ENCODE measurements at regions not wholly inside any gene's neighbourhood (a gene's known extent, or its start where the extent isn't known, plus 50 kb on each side); places are given as distances from the start of the nearest gene placed in this dataset.
"Not testable (repeated sequence)": the region's sequence is repeated elsewhere in the genome, so short reads cannot be mapped to it uniquely, and the experiment has no call there.

DNA sequence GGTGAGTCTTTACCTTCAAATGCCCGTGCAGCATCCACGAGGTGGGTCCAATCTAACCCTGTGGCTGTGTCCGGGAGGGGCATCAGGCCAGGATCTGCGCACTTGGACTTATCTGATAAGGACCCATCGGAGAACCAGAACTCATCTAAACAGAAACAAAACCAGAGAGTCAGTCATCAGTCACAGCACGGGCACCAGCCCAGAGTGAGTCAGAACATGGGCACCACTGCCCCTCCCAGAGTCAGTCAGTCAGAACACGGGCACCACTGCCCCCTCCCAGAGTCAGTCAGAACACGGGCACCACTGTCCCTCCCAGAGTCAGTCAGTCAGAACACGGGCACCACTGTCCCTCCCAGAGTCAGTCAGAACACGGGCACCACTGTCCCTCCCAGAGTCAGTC lies 214.5 kb downstream of the SIPA1L2 start:
- DNase-seq (ENCODE audit: low spot score) = not testable (repeated sequence)

DNA sequence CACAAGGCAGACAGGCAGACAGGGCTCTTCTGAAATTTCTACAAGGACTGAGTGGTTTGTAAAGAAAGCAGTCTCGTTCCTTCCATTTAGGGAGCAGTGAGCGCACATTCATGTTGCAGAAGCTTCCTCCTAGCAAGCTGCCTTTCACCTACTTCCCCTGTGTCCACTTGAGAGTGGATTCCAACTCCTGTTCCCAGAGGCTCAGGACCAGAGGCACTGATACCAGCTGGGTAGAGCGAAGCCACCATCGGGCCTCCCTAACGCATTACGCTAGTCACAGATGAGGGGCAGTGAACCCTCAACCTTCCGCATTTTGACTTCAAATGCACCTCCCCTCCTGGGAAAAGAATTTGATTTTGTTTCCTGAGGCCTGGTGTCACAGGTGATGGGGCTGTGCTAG lies 215.8 kb downstream of the SIPA1L2 start:
- no peak for DNase-seq (ENCODE audit: low spot score)

DNA sequence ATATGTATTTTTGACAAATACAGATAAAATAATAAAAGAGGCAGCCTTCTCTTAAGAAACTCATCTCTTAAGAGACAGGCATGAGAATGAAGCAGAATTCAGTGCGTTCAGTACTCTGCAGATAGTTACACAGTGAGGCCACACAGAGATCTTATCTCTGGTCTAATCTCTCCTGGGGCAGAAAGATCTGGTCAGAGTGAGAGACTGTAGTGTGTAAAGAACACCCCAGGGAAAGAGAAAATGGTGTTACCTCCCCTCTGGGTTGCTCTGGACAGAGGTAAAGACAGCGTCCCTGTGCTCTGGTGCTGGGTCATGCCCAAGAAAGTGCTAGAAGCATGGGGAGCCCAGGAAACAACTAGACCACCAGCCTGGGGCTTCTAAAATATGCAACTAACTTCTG lies 216.3 kb downstream of the SIPA1L2 start:
- no peak for DNase-seq (ENCODE audit: low spot score)

DNA sequence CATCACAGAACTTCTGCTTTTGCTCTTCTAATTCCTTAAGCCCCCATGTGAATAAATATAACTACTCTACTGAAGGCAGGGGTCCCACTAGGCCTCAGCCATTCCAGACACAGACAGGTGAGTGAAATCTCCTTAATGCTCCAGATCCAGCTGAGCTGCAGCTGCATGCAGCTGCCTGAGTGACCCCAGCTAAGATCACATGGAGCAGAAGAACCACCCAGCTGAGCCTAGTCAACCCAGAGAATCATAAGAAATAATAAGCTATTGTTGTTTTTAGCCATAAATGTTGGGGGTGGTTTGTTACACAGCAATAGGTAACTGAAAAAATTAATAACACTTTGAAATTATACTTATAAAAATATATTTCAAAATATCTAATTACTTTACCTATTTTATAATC lies 220.3 kb downstream of the SIPA1L2 start:
- no peak for DNase-seq (ENCODE audit: low spot score)

DNA sequence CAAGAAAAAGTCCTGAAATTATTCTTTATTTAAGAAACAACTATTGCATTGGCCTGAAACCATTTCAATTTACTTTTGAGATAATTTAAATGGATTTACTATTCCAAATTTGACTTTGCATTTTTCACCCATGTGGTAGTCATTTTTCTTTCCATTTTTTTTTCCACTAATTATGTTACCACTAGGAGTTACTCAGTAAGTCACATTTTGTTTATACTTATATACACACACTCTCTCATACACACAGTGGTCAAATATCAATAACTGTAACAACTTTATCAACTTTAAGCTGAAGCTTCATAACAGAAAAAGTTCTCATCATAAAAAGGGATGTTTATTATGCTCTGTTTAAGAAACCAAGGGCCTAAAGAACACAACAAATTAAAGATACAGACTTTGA lies 222.8 kb downstream of the SIPA1L2 start:
- no peak for DNase-seq (ENCODE audit: low spot score)

DNA sequence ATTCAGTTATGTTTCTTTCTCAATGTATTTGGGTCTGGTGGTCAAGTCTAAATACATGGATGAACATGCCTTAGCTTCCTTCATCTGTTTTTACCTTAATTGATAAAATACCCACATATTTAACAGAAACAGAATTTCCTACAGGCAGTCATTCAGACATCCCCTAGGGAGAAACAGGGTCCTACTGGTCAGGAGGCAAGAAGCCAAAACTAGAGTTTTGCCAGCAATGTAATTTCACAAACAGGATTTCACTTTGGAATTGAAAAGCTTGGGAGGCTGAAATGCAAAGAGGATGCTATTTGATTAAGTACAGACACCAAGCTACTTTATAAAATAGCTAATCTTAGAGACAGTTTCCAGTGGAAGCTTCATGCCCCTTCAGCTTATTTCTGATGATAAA lies 224.2 kb downstream of the SIPA1L2 start:
- no peak for DNase-seq (ENCODE audit: low spot score)

DNA sequence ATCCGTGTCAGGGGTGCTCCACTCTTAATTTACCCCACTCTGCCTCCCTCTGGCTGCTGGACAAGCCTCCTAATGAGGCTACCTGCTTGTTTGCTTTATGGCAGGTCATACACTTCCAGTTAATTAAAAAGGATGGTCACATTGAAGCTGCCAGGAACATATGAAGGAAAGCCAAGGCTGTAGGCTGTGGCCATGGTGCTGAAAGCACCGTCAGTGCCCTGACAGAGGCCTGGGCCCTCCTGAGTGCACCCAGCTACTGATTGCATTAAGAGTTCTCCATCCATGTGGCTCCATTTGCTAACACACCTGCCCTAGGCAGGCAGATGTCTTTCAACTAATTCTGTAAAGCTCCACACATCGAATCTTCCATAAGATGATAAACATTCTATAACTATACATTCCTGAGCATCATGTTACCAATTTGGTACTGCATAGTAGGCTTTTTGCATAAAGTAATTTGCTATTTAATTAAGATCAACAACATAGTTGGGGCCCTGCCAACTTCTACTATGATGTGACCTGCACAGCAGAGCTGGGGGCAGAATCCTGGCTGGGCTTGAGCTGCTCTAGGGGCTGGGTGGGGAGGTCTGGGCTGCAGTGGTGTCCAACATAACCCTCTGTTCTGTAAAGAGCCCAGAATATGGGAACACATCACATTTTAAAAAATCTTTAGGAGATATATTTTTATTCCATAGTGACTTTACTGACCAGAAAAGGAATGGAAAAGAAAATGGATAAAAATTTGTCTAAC lies 224.8 kb downstream of the SIPA1L2 start:
- DNase-seq (ENCODE audit: low spot score) = no peak

DNA sequence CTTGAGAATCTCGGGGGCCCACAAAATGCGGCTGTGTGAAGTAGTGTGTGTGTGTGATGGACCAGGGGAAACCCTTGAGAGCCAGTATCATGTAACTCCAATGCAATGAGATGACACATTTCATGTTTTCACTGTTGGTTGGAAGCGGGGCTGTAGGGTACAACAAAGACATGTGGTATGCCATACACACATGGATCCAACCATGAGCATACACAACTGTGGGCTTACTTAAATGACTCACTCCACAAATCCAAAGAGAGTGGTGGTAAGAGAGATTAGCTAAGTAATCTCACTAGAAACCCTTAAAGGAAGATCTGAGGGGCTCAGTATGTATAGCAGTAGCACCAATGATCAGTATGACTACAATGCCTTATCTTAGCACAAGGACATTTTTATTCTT lies 225.7 kb downstream of the SIPA1L2 start:
- DNase-seq (ENCODE audit: low spot score) = no peak

DNA sequence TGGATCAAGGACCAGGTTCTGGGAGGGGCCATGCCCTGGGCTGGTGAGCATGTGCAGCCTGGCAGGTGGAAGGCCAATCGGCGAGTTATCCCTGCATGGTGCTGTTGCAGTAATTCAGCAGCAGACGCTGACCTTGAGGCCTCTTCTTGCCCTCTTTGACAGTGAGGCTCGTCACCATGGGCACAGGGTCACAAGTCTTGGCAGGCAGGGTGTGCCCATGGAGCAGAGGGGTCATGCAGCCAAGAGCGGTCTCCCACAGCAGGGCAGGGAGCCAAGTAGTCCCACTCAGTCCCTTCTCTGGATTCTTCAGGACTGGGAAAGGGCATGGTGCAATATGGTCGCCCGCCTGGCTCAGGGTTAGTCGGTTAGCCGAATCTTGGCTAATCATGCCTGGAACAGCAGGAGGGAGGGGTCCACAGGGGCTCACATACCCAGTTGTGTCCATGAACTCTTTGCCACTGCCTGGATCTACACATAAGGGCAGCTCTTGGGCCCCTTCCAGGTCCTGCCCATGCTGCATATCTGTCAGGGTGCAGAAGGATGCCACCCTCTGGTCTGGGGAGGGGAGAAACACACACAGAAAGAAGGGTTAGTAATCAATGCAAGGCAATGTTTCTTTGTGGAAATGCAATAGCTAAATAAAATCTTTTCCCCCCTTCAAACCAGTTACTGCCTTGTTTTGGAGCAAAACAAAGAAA lies 226.8 kb downstream of the SIPA1L2 start:
- no peak for DNase-seq (ENCODE audit: low spot score)

DNA sequence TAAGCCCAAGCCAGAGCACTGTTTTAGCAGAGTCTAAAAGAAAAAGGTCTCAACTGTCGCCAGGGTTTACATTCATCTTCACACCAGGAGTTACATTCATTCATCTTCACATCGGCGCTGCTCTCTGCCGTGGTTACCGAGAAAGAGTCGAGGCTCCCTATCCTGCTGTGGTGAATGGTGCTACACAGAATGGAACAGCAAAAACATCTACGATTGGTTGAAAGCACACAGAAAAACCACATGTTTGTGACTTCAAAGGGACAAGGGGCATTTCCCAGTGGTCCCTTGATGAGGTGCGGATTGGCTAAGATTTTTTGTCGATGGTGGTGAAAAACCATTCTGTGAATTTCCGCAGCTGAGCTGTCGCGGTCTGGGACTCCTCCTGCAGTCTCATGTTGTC lies 231.1 kb downstream of the SIPA1L2 start:
- DNase-seq (ENCODE audit: low spot score) = no peak

DNA sequence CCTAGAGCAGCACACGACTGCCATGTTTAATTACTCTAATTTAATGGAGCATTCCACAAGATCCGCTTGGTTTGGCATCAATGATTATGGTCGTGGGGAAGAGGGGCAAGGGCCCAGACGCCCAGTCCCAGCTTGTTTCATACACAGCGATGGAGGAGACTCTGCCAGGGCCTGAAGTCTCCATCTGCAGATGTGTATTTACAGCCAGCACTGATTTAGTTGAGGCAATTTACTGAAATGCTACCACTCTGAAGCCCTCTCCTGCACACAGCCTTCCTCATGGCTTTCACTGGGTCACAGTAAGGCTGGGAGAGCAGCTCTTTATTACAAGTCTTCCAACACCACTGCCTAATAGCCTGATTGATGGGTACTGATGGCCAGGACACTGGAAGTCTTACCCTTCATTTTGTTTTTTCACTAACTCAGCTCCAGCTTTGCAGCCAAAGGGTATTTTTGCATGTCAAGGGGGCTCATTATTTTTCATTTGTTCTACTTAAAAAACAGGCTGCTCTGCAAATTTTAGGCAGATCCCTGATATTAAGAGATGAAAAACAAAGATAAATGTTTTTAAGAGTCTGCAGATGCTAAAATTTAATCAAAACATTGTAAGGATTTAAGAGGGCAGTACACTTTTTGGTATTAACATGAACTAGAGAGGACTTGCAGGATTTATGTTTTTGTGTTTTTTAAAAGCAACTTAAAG lies 236.3 kb downstream of the SIPA1L2 start:
- no peak for DNase-seq (ENCODE audit: low spot score)

DNA sequence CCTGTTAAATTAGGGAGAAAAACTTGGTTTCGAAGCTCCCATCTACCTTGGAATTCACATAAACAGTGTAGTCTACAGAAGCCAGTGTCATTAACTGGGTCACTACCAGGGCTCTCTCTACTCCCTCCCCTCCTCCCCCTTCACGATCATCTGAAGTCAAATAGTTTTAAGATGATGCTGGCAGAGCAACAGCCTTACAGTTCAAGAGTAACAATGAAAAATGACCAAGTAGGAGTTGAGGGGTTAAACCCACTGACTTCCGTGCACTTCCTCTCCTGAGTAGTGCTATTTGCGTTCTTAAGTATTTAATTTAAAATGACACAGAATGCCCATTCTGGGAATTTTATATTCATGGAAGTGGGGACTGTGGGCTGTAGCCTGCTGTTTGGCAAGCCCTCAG lies 236.9 kb downstream of the SIPA1L2 start:
- no peak for DNase-seq (ENCODE audit: low spot score)

DNA sequence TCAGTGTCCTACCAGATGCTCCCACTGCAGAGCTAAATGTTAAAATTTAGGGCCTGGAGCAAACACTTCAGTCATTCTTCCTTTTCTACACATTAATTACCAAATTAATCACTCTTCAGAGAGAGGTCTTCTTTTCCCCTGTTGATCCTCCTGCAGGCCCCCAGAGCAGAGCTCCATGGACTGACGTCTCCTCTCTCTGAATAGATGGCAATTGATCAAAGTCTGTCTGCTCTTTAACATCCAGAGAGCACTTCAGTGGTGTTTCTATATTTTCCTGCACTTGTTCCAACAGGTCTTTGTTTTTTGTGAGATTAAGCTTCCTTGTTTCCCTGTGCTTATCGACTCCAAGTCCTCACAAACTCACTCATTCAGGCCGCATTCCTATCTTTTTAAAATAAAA lies 239.3 kb downstream of the SIPA1L2 start:
- no peak for DNase-seq (ENCODE audit: low spot score)

DNA sequence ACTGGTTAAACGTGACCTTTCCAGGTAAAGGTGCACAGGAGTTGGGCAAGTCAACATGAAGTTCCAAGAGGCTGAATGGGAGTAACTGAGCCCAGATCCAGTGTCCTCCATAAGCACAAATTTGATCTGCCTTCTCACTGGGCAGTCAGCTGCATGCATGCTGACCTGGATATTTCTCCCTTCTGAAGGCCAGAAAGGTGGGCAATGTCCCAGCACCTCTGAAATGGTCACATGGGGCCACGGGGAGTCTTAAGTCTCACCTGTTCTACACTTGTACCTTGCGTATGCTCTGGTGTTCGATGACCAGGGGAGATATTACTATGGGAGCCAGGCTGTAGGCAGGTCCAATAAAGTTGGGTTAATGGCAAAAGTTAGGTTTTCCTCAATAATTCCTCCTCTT lies 240.2 kb downstream of the SIPA1L2 start:
- no peak for DNase-seq (ENCODE audit: low spot score)

DNA sequence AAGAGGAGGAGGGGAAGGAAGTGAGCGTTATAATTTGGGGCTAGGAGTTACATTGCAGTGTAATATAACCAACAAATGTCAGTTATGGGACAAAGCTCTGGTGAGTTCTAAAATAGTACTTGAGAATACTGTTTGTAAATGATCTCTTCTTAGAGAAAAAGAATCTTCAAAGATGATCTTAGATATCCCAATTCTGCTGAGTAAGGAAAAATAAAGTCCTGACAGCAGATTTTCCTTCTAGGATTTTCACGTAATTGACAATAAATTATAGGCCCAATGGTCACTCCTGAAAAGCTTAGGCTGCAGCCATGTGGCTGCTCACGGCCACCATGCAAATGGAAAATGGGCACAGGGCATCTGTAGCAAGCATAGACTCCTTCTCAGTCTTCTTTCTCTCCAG lies 241.6 kb downstream of the SIPA1L2 start:
- no peak for DNase-seq (ENCODE audit: low spot score)

DNA sequence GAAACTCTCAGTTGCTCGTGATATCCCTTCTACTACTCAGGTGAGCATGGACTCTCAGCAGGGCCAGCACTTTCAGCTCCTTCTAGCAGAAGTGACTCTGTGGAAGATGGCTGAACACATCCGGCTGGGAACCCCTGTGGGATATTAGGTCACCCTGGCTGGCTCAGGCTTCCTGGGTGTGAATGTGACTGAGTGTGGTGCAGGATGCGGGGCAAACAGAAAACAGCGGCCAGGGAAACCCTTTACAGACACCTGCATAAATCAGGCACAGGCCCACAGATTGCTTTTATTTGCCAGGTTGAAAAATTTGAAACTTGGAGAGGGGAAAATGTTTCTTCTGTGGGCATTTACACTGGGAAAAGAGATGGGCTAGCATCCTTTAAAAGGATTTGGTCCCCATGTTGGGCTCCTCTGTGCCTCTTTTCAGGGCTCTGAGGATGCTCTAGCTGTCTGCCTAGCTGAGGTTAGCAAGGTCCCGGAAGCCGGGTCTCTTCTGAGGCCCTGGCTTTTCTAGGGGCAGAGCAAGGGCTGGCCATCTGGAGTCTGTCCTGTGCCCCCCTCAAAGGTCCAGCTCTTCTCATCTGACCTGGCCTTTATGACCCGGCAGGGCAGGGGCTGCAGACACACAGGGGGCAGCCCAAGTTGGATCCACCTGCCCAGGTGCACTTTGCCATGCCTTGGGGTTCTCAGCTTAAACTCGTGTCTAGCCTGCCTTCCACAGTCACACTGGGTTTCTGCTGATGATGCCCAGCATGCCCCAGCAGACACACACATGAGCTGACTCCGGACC lies 243.0 kb downstream of the SIPA1L2 start:
- DNase-seq (ENCODE audit: low spot score) = no peak

DNA sequence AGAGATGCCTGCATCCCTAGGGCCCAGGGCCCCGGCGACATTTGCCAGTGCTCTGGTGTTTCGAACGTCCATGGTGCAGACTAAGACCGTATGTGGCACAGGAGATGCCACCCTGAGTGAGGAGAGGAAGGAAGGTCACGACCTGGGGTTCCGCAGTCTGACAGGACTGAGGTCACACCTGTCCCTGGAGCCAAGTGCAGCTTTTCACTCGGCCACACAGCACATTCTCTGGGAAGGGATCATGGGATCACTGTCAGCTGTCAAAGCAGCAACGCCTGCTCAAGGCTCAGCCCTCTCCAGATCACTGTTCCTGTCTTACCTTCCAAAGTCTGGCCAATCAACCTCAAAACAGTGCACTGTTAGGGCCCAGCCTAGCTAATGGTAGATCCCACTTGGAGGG lies 243.6 kb downstream of the SIPA1L2 start:
- no peak for DNase-seq (ENCODE audit: low spot score)

DNA sequence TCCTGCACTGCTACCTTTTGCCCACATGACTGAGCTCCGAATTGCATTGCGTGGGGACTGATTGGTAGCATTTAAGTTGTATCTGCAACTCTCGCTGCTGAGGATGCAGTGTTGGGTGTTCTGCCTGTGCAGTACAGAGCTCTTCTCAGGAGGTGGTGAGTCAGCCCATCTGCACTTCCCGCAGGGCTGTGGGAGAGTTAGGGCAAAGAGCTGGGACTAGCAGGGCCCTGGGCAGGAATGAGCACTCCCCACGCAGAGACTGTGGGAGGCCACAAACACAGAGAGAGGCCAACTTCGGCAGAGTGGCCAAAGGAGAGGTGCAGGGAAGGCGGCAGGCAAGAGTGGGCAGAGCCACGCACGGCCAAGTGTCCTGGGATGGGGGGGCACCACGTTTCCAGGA lies 244.7 kb downstream of the SIPA1L2 start:
- no peak for DNase-seq (ENCODE audit: low spot score)

DNA sequence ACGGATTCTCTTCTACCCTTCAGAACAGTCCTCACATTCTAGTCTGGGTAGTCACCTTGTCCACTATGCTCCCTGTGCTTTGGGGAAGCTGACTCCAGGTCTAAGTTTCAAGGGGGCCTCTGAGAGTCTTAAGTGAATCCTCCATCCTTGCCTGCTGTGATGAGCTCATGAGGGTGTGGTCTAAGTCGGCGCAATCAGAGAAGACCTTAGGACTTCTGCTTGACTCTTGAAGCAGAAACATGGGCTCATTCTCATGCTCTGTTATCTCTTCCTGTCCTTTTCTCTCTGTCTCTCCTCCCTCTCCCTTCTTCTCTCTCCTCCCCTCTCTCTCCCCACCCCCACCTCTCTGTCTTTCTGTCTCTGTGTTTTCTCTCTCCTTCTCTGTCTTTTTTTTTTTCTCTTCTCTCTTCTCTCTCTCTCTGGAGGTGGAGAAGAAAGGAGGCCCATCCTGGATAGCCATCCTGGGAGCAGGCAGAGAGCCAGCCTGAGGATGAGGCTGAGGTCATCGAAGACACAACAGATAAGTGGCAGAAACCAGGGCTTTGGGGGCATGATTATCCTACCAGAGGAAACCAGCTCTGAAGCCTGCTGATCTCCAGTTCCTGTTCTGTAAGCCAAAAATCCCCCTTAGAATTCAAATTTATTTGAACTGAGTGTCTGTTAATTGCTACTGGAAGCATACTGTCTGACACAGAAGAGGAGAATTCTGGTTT lies 245.6 kb downstream of the SIPA1L2 start:
- no peak for DNase-seq (ENCODE audit: low spot score)

DNA sequence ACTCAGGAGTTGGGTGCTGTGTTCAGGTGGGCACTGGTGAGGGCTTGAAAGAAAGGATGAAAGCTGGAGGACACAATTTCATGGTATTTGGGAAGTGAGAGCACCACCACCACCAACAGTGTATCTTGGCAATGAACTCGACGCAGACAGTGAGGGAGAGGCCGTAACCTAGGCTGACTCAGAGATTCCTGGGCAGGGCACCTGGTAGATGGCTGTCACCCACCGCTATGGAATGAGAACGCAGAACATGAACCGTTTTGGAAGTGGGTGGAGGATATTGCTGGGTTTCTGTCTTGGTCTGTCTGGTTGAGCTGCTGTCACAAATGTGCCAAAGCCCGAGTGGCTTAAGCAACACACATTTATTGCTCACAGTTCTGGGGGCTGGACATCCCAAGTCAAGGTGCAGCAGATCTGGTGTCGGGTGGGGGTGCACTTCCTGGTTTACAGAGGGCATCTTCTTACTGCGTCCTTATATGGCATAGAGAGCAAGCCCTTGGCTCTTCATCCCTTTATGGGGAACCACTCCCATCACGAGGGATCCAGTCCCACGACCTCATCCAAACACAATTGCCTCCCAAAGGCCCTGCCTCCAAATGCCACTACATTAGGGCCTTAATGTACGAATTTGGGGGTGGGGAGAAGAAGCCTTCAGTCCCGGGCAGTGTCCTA lies 246.3 kb downstream of the SIPA1L2 start:
- DNase-seq (ENCODE audit: low spot score) = no peak

DNA sequence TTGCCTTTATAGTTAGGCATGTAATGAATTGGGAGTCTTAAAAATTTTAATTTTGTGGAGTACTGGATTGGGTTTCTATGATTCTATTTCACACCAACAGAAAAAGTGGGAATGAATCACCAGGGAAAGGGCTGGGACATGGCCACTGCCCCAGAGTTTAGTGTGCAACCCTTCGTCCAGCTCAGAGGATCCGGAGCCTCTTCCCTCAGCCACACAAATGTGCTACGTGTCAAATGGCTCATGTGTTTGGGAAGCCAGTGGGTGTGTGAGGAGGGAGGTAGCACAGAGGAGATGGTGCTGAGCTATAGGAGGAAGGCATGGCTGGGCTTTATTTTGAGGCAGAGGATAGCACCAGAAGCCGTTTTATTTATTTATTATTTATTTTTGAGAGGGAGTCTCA lies 247.3 kb downstream of the SIPA1L2 start:
- DNase-seq (ENCODE audit: low spot score) = no peak

Measured in CD4-positive, alpha-beta T cell treated with Interleukin-15 for 4 hours (primary cell).